ENCODE measurements at regions not wholly inside any gene's neighbourhood (a gene's known extent, or its start where the extent isn't known, plus 50 kb on each side); places are given as distances from the start of the nearest gene placed in this dataset.

- TF ChIP-seq CTCF (IDR thresholded peaks at IDR 0.05; ENCODE audit: extremely low read depth, low read depth, low read length) = no peak
- no peaks in the 10 kb centered on the region for H3K27me3 ChIP-seq (ENCODE audit: insufficient read depth, low read length)
- no peaks in the 10 kb centered on the region for H3K9me3 ChIP-seq (ENCODE audit: low read depth, low read length)
- no peaks in the 10 kb centered on the region for H3K79me2 ChIP-seq (ENCODE audit: insufficient read depth, low read length)
- H3K27ac ChIP-seq (ENCODE audit: low read depth, low read length) = peak overlapping the region; percentile 18
- no peak for DNase-seq (ENCODE audit: insufficient read length, low spot score, missing footprints)
- no peaks in the 10 kb centered on the region for H3K36me3 ChIP-seq (ENCODE audit: insufficient read depth, low read length)
- H3K4me2 ChIP-seq (ENCODE audit: insufficient read depth, low read length) = no peak overlapping the region
- H3K4me3 ChIP-seq (ENCODE audit: insufficient read depth, low read length) = no peak overlapping the region
- H3K4me1 ChIP-seq (ENCODE audit: insufficient read depth, low read length) = peaks cover 29% of the 10 kb centered on the region
- no peaks in the 10 kb centered on the region for H4K20me1 ChIP-seq (ENCODE audit: insufficient read depth, low read length)
- H2AFZ ChIP-seq (ENCODE audit: low read length) = peak overlapping the region; percentile 60
These were observed 132.6 kb upstream of the DUSP10 start for GRCh38 chr1:221874285-221875003.

- H3K36me3 ChIP-seq (ENCODE audit: insufficient read depth, low read length) = no peaks in the 10 kb centered on the region
- no peak overlapping the region for H2AFZ ChIP-seq (ENCODE audit: low read length)
- no peak for DNase-seq (ENCODE audit: insufficient read length, low spot score, missing footprints)
- no peaks in the 10 kb centered on the region for H3K79me2 ChIP-seq (ENCODE audit: insufficient read depth, low read length)
- H3K4me3 ChIP-seq (ENCODE audit: insufficient read depth, low read length) = no peak overlapping the region
- H4K20me1 ChIP-seq (ENCODE audit: insufficient read depth, low read length) = no peaks in the 10 kb centered on the region
- TF ChIP-seq CTCF (IDR thresholded peaks at IDR 0.05; ENCODE audit: extremely low read depth, low read depth, low read length) = no peak
- H3K4me1 ChIP-seq (ENCODE audit: insufficient read depth, low read length) = peaks cover 29% of the 10 kb centered on the region
- no peak overlapping the region for H3K27ac ChIP-seq (ENCODE audit: low read depth, low read length)
- no peaks in the 10 kb centered on the region for H3K27me3 ChIP-seq (ENCODE audit: insufficient read depth, low read length)
- no peak overlapping the region for H3K4me2 ChIP-seq (ENCODE audit: insufficient read depth, low read length)
- no peaks in the 10 kb centered on the region for H3K9me3 ChIP-seq (ENCODE audit: low read depth, low read length)
These were observed 131.8 kb upstream of the DUSP10 start for GRCh38 chr1:221873673-221874072.

GRCh38 chr1:221871056-221871455, 129.2 kb upstream of the DUSP10 start:
- Histone ChIP-seq H4K20me1 (ENCODE audit: insufficient read depth, low read length) (no peaks in the 10 kb centered on the region), H3K4me1 (ENCODE audit: insufficient read depth, low read length) (peaks cover 27% of the 10 kb centered on the region), H3K4me3 (ENCODE audit: insufficient read depth, low read length) (no peak overlapping the region), H3K79me2 (ENCODE audit: insufficient read depth, low read length) (no peaks in the 10 kb centered on the region), H3K9me3 (ENCODE audit: low read depth, low read length) (no peaks in the 10 kb centered on the region), H3K36me3 (ENCODE audit: insufficient read depth, low read length) (no peaks in the 10 kb centered on the region), H3K4me2 (ENCODE audit: insufficient read depth, low read length) (no peak overlapping the region), H3K27ac (ENCODE audit: low read depth, low read length) (no peak overlapping the region), H3K27me3 (ENCODE audit: insufficient read depth, low read length) (no peaks in the 10 kb centered on the region), H2AFZ (ENCODE audit: low read length) (no peak overlapping the region)
- no peak for DNase-seq (ENCODE audit: insufficient read length, low spot score, missing footprints)
- TF ChIP-seq CTCF (IDR thresholded peaks at IDR 0.05; ENCODE audit: extremely low read depth, low read depth, low read length) = no peak

- no peaks in the 10 kb centered on the region for H3K27me3 ChIP-seq (ENCODE audit: insufficient read depth, low read length)
- no peak overlapping the region for H3K4me3 ChIP-seq (ENCODE audit: insufficient read depth, low read length)
- no peaks in the 10 kb centered on the region for H3K36me3 ChIP-seq (ENCODE audit: insufficient read depth, low read length)
- no peaks in the 10 kb centered on the region for H3K9me3 ChIP-seq (ENCODE audit: low read depth, low read length)
- no peak overlapping the region for H2AFZ ChIP-seq (ENCODE audit: low read length)
- DNase-seq (ENCODE audit: insufficient read length, low spot score, missing footprints) = no peak
- peak overlapping the region; percentile 51 for H3K4me2 ChIP-seq (ENCODE audit: insufficient read depth, low read length)
- no peaks in the 10 kb centered on the region for H3K79me2 ChIP-seq (ENCODE audit: insufficient read depth, low read length)
- no peak for TF ChIP-seq CTCF (IDR thresholded peaks at IDR 0.05; ENCODE audit: extremely low read depth, low read depth, low read length)
- H4K20me1 ChIP-seq (ENCODE audit: insufficient read depth, low read length) = no peaks in the 10 kb centered on the region
- peak overlapping the region; percentile 29 for H3K27ac ChIP-seq (ENCODE audit: low read depth, low read length)
- H3K4me1 ChIP-seq (ENCODE audit: insufficient read depth, low read length) = peaks cover 27% of the 10 kb centered on the region
These were observed 127.9 kb upstream of the DUSP10 start for GRCh38 chr1:221869779-221870178.
